ENCODE measurements at regions not wholly inside any gene's neighbourhood (a gene's known extent, or its start where the extent isn't known, plus 50 kb on each side); places are given as distances from the start of the nearest gene placed in this dataset.
A peak's percentile ranks its signal among the peaks of the same experiment; 100 is the strongest.

- no peak for DNase-seq
Observed at GRCh38 chr2:41826921-41827320, 220.9 kb upstream of the PKDCC start.

- no peak for DNase-seq
Observed at GRCh38 chr2:41827354-41827971, 220.4 kb upstream of the PKDCC start.

- no peak for DNase-seq
Observed at GRCh38 chr2:41828052-41828643, 219.7 kb upstream of the PKDCC start.

GRCh38 chr2:41829052-41829451 is 218.8 kb upstream of the PKDCC start:
- DNase-seq, result no peak

GRCh38 chr2:41830600-41830999 is 217.2 kb upstream of the PKDCC start:
- DNase-seq, result no peak

- DNase-seq, result no peak
Observed at GRCh38 chr2:41832218-41832617, 215.6 kb upstream of the PKDCC start.

GRCh38 chr2:41835401-41835800 is 212.4 kb upstream of the PKDCC start:
- no peak for DNase-seq

GRCh38 chr2:41836948-41837347 is 210.9 kb upstream of the PKDCC start:
- DNase-seq, result no peak

GRCh38 chr2:41837610-41838009 is 210.2 kb upstream of the PKDCC start:
- no peak for DNase-seq

- peak; percentile 98 for DNase-seq
Observed at GRCh38 chr2:41840702-41841551, 206.9 kb upstream of the PKDCC start.

GRCh38 chr2:41846962-41847361 is 200.9 kb upstream of the PKDCC start:
- DNase-seq, result no peak

GRCh38 chr2:41847744-41848441 is 199.9 kb upstream of the PKDCC start:
- no peak for DNase-seq

GRCh38 chr2:41851554-41851953 is 196.3 kb upstream of the PKDCC start:
- DNase-seq, result no peak

GRCh38 chr2:41853427-41854191 is 194.2 kb upstream of the PKDCC start:
- DNase-seq, result no peak

- DNase-seq, result no peak
Observed at GRCh38 chr2:41854227-41854626, 193.6 kb upstream of the PKDCC start.

GRCh38 chr2:41856946-41857345 is 190.9 kb upstream of the PKDCC start:
- no peak for DNase-seq

- DNase-seq, result no peak
Observed at GRCh38 chr2:41859615-41860514, 188.0 kb upstream of the PKDCC start.

- DNase-seq, result no peak
Observed at GRCh38 chr2:41863062-41863461, 184.8 kb upstream of the PKDCC start.

GRCh38 chr2:41865263-41865662 is 182.6 kb upstream of the PKDCC start:
- no peak for DNase-seq

GRCh38 chr2:41867553-41867952 is 180.3 kb upstream of the PKDCC start:
- DNase-seq, result no peak

GRCh38 chr2:41869542-41870264 is 178.1 kb upstream of the PKDCC start:
- DNase-seq, result peak; percentile 81
